Neural cell (in vitro differentiated cells): ENCODE measurements at regions not wholly inside any gene's neighbourhood (a gene's known extent, or its start where the extent isn't known, plus 50 kb on each side); places are given as distances from the start of the nearest gene placed in this dataset.

Source experiments
- H2AFZ ChIP-seq: fragments of 200-600, 300-800 bp; sonication (generic), shearing (Covaris generic); 2 replicates; pipeline ENCODE4 v1.6.0; 2014; ENCODE audit warnings: low read depth, mild to moderate bottlenecking, antibody characterized with exemption, low read length, moderate library complexity
- H3F3A ChIP-seq: fragments of 200-600 bp; shearing (Covaris generic); 2 replicates; pipeline ENCODE4 v1.6.1; 2016; ENCODE audit warnings: mild to moderate bottlenecking, moderate library complexity, mixed read lengths, antibody characterized with exemption, low read length; ENCODE audit not compliant: insufficient read depth, poor library complexity, severe bottlenecking
- H3K27ac ChIP-seq: fragments of 200-600, 300-800 bp; sonication (generic), shearing (Covaris generic); 2 replicates; pipeline ENCODE4 v1.5.1; 2014; ENCODE audit warnings: mild to moderate bottlenecking, low read length, moderate library complexity
- H3K27me3 ChIP-seq: fragments of 300-800, 200-600 bp; sonication (generic), shearing (Covaris generic); 2 replicates; pipeline ENCODE4 v1.6.0; 2014; ENCODE audit warnings: mild to moderate bottlenecking, low read depth, low read length, moderate library complexity; ENCODE audit not compliant: insufficient read depth
- H3K36me3 ChIP-seq: fragments of 300-800, 200-600 bp; sonication (generic), shearing (Covaris generic); 2 replicates; pipeline ENCODE4 v1.5.1; 2014; ENCODE audit warnings: mild to moderate bottlenecking, antibody characterized with exemption, low read length, moderate library complexity; ENCODE audit not compliant: insufficient read depth
- H3K4me2 ChIP-seq: fragments of 300-800, 200-600 bp; sonication (generic), shearing (Covaris generic); 2 replicates; pipeline ENCODE4 v1.6.0; 2014; ENCODE audit warnings: mild to moderate bottlenecking, low read length
- H3K4me3 ChIP-seq: fragments of 300-800, 200-600 bp; sonication (generic), shearing (Covaris generic); 2 replicates; pipeline ENCODE4 v1.5.1; 2014; ENCODE audit warnings: mild to moderate bottlenecking, low read length, moderate library complexity
- H3K79me2 ChIP-seq: fragments of 200-600 bp; shearing (Covaris generic); replicated peaks from 2 replicates; pipeline ENCODE4 v1.6.0; 2014; ENCODE audit warnings: mild to moderate bottlenecking, low read length, moderate library complexity; ENCODE audit not compliant: insufficient read depth
- H3K9ac ChIP-seq: fragments of 300-800, 200-600 bp; sonication (generic), shearing (Covaris generic); 2 replicates; pipeline ENCODE4 v1.6.1; 2016; ENCODE audit warnings: mild to moderate bottlenecking, low read length, mixed read lengths
- H3K9me2 ChIP-seq: fragments of 200-600 bp; shearing (Covaris generic); 2 replicates; pipeline ENCODE4 v1.6.1; 2016; ENCODE audit warnings: mild to moderate bottlenecking, low read length, mixed read lengths; ENCODE audit not compliant: insufficient read depth
- H3K9me3 ChIP-seq: fragments of 200-600, 300-800 bp; sonication (generic), shearing (Covaris generic); 2 replicates; pipeline ENCODE4 v1.6.1; 2016; ENCODE audit warnings: mild to moderate bottlenecking, mixed run types, low read length, moderate library complexity, mixed read lengths
- H4K20me1 ChIP-seq: fragments of 200-600 bp; shearing (Covaris generic); 2 replicates; pipeline ENCODE4 v1.6.1; 2016; ENCODE audit warnings: mild to moderate bottlenecking, mixed run types; ENCODE audit not compliant: insufficient read depth
- CTCF ChIP-seq: fragments of 450-650 bp; IDR thresholded peaks from 2 replicates; pipeline ENCODE4 v1.5.1; 2014; ENCODE audit warnings: antibody characterized with exemption, mild to moderate bottlenecking, moderate library complexity; ENCODE audit not compliant: poor library complexity, severe bottlenecking
- EP300 ChIP-seq: fragments of 450-650 bp; conservative IDR thresholded peaks from 2 replicates; pipeline ENCODE4 v1.6.1; 2014; ENCODE audit warnings: antibody characterized with exemption, mild to moderate bottlenecking, moderate library complexity; ENCODE audit not compliant: poor library complexity, severe bottlenecking
- EZH2 ChIP-seq: fragments of 200-600, 300-800 bp; shearing (Covaris generic), sonication (generic); IDR thresholded peaks from 2 replicates; pipeline ENCODE4 v1.6.1; 2014; ENCODE audit warnings: antibody characterized with exemption, low read length, borderline replicate concordance, mild to moderate bottlenecking; ENCODE audit not compliant: insufficient read depth, poor library complexity, severe bottlenecking
- MXI1 ChIP-seq: fragments of 450-650 bp; conservative IDR thresholded peaks from 2 replicates; pipeline ENCODE4 v1.6.1; 2014; ENCODE audit warnings: antibody characterized with exemption, mild to moderate bottlenecking; ENCODE audit not compliant: poor library complexity, severe bottlenecking
- POLR2AphosphoS5 ChIP-seq: IDR thresholded peaks from 2 replicates; pipeline ENCODE4 v1.6.1; 2012
- RAD21 ChIP-seq: fragments of 450-650 bp; conservative IDR thresholded peaks from 2 replicates; pipeline ENCODE4 v1.6.1; 2014; ENCODE audit warnings: antibody characterized with exemption, mild to moderate bottlenecking, moderate library complexity
- REST ChIP-seq: IDR thresholded peaks from 2 replicates; pipeline ENCODE4 v1.6.1; 2012; ENCODE audit warnings: borderline replicate concordance
- SMC3 ChIP-seq: fragments of 450-650 bp; conservative IDR thresholded peaks from 2 replicates; pipeline ENCODE4 v1.6.1; 2014; ENCODE audit warnings: antibody characterized with exemption, mild to moderate bottlenecking, moderate library complexity; ENCODE audit not compliant: poor library complexity
- TAF1 ChIP-seq: IDR thresholded peaks from 2 replicates; pipeline ENCODE4 v1.6.1; 2012; ENCODE audit warnings: low read depth

GRCh38 chr2:211174021-211174420, 617.6 kb downstream of the CPS1 start:
- no peaks in the 10 kb centered on the region for H3K79me2 ChIP-seq
- no peaks in the 10 kb centered on the region for H3K36me3 ChIP-seq

GRCh38 chr2:211174631-211175030, 618.2 kb downstream of the CPS1 start:
- no peak for TF ChIP-seq RAD21
- no peak for TF ChIP-seq CTCF
- TF ChIP-seq EZH2: no peak
- TF ChIP-seq EP300: no peak
- no peak for TF ChIP-seq MXI1
- TF ChIP-seq POLR2AphosphoS5: no peak
- TF ChIP-seq SMC3: no peak
- TF ChIP-seq REST: no peak
- TF ChIP-seq TAF1: no peak
- Histone ChIP-seq H3K36me3 (no peaks in the 10 kb centered on the region), H2AFZ (no peak overlapping the region), H4K20me1 (no peaks in the 10 kb centered on the region), H3K4me2 (no peak overlapping the region), H3F3A (no peaks in the 10 kb centered on the region), H3K4me3 (no peak overlapping the region), H3K27me3 (no peaks in the 10 kb centered on the region), H3K79me2 (no peaks in the 10 kb centered on the region), H3K9ac (no peak overlapping the region), H3K9me2 (no peaks in the 10 kb centered on the region), H3K9me3 (no peaks in the 10 kb centered on the region), H3K27ac (no peak overlapping the region)

More at GRCh38 chr2:211174021-211174420, 617.6 kb downstream of the CPS1 start:
- no peak for TF ChIP-seq EZH2
- TF ChIP-seq EP300: no peak
- TF ChIP-seq TAF1: no peak
- Histone ChIP-seq H2AFZ (no peak overlapping the region), H4K20me1 (no peaks in the 10 kb centered on the region), H3K4me2 (no peak overlapping the region), H3K27ac (no peak overlapping the region), H3K9me2 (no peaks in the 10 kb centered on the region), H3K27me3 (no peaks in the 10 kb centered on the region), H3K4me3 (no peak overlapping the region), H3K9me3 (no peaks in the 10 kb centered on the region), H3K9ac (no peak overlapping the region), H3F3A (no peaks in the 10 kb centered on the region)

- Histone ChIP-seq H3K79me2 (no peaks in the 10 kb centered on the region), H3K36me3 (no peaks in the 10 kb centered on the region), H3K9me3 (no peaks in the 10 kb centered on the region), H2AFZ (no peak overlapping the region), H3K4me2 (no peak overlapping the region), H3K27ac (no peak overlapping the region), H3F3A (no peaks in the 10 kb centered on the region), H3K4me3 (no peak overlapping the region), H3K9ac (no peak overlapping the region), H3K9me2 (no peaks in the 10 kb centered on the region), H4K20me1 (no peaks in the 10 kb centered on the region), H3K27me3 (no peaks in the 10 kb centered on the region)
- TF ChIP-seq CTCF (no peak), MXI1 (no peak), SMC3 (no peak), EP300 (no peak), RAD21 (no peak), TAF1 (no peak), REST (no peak)
These were observed 619.6 kb downstream of the CPS1 start for GRCh38 chr2:211175956-211176355.
